GM12865 (cell line): ENCODE measurements at regions not wholly inside any gene's neighbourhood (a gene's known extent, or its start where the extent isn't known, plus 50 kb on each side); places are given as distances from the start of the nearest gene placed in this dataset.
"Not testable (repeated sequence)": the region's sequence is repeated elsewhere in the genome, so short reads cannot be mapped to it uniquely, and the experiment has no call there.

Source experiments
- DNase-seq: peaks from one replicate; pipeline ENCODE4 v3.0.0; 2010; ENCODE audit warnings: low read depth
- H3K4me3 ChIP-seq: 2 replicates; pipeline ENCODE4 v1.5.1; 2011; ENCODE audit warnings: mild to moderate bottlenecking, low read depth, low read length, control low read depth
- CTCF ChIP-seq: IDR thresholded peaks from 2 replicates; pipeline ENCODE4 v1.5.1; 2011; ENCODE audit warnings: low read length, control low read depth, low read depth, inconsistent platforms; ENCODE audit not compliant: insufficient read depth; ENCODE audit errors: missing control alignments

DNA sequence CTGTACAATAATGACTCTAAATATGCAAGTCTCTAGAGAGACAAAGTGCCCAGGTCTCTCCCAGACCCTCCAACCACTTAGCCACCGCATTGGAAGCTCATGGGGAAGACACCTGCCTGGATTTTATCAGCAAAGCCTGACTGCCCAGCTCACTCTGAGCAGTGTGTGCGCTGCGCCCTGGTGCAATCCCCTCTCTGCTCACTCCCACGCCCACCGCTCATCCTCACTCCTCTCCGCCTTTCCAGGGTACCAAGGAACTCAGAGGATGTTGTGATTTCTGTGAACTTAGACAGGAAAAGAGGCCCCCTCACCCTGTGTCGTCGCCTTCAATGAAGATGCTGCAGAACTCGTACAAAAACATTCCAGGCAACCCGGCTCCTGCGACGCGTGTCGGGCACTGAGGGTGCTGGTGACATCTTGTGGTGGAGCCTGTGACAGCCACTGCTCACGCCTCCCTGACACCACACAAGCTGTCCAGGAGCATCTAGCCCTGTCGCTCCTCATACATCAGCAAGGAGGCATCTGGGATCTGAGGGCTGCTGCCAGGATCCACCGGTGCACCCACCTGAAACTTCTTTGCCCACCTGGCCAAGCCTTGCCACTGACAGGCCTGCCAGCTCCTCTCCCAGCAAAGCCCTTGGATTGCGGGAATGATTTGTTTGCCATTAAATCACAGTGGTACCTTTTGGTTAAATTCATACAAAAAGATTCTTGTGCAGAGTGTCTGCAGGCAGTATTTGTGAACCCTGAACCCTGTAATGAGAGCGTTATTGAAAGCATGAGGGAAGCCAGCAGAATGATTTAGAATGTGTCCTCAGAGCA lies 220.4 kb downstream of the ZNF516 start:
- DNase-seq = peak; percentile 18
- peak; percentile 16 for TF ChIP-seq CTCF
- no peak overlapping the region for H3K4me3 ChIP-seq

DNA sequence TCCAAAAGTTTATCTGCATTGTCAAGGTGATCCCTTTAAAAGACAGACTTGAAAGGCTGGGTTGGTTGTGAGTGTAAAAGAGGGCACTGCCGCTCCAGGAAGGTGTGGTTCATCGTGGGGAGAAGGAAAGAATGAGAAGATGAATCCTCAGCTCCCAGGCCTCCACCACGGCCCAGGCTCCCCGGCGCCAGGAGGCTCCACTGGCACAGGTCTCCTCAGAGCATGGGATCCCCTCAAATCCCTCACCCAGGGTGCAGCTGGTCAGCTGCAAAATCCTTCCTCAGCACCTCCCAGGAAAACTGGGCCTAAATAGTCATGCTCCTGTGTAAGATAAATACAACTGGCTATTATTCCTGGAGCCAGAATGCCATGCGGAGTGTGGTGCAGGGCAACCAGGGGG lies 221.1 kb downstream of the ZNF516 start:
- DNase-seq = no peak
- H3K4me3 ChIP-seq = no peak overlapping the region
- TF ChIP-seq CTCF = no peak

DNA sequence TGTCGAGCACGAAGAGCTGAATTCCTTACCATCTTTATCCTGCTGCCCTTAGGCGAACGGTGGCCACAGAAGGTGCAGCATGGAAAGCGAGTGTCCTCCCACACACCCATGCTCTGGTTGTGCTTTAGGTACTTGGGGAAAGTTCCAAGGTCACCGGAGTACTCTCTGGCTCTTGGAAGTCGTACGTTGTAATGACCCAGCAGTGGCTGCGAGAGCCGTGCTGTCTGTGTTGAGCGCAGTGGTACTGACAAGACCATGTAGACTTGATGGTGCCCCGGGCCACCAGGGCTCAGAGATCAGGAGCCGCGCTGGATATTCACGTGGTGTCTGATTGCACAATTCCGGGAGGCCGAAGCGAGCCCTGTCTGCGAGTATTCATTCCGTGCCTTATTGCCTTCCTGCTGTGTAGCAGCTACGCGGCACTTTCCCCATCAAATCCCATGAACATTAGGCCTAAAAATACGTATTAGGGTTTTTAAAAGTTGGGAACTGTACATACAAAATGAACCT lies 222.0 kb downstream of the ZNF516 start:
- H3K4me3 ChIP-seq = no peak overlapping the region
- no peak for DNase-seq
- no peak for TF ChIP-seq CTCF

- not testable (repeated sequence) for DNase-seq
These were observed 227.6 kb downstream of the ZNF516 start for GRCh38 chr18:76267423-76267822.

DNA sequence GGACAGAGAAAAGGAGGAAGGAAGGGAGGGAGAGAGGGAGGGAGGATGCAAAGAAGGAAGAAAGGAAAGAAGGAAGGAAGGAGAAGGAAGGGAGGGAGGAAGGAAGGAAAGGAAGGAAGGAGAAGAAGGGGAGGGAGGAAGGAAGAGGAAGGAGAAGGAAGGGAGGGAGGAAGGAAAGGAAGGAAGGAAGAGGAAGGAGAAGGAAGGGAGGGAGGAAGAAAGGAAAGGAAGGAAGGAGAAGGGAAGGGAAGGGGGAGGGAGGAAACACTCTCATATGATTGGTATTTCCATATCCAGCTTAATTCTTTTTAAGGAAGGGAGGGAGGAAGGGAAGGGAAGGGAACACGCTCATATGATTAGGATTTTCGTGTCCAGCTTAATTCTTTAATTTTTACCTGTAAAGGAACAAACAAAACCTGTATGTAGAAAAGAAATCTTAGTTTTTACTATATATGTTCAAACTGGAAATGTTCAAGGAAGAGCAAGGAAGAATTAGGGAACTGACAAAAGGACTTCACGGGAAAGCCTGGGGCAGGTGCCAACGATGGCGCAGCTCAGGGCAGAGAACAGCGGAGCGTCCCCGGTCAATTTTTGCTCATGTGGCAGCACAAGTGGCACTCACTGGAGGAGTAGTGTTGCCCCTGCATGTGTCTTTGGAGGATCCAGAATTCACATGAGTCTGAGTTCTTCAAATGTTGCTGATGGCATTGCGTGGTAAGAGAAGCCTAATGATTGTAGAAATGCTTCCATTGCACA lies 228.6 kb downstream of the ZNF516 start:
- no peak overlapping the region for H3K4me3 ChIP-seq
- DNase-seq = no peak
- no peak for TF ChIP-seq CTCF

More at GRCh38 chr18:76267423-76267822, 227.6 kb downstream of the ZNF516 start:
- not testable (repeated sequence) for H3K4me3 ChIP-seq

GRCh38 chr18:76265497-76266235 lies 229.4 kb downstream of the ZNF516 start:
- H3K4me3 ChIP-seq = no peak overlapping the region
- TF ChIP-seq CTCF = no peak
- DNase-seq = no peak

DNA sequence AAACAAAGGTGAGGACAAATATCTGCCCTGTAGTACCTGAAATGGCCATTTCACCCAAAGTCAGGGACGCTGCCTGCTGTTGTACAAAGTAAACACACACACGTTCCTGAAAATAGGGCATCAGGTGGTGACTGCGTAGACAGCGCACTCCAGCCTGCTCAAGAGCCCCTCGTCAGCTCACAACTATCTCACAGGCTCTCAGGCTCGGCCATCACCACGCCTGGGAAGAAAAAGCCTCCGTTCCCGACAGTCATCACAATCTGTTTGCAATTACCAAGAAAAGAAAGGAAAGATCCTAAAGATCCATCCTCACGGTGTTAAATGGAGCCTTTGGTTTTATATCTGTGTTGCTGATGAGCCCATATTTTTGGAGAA lies 230.2 kb downstream of the ZNF516 start:
- no peak for DNase-seq
- no peak overlapping the region for H3K4me3 ChIP-seq
- TF ChIP-seq CTCF = no peak
